HL-60 (cell line): ENCODE measurements at regions not wholly inside any gene's neighbourhood (a gene's known extent, or its start where the extent isn't known, plus 50 kb on each side); places are given as distances from the start of the nearest gene placed in this dataset.
A peak's percentile ranks its signal among the peaks of the same experiment; 100 is the strongest.

Source experiments
- DNase-seq, 2 experiments: peaks; one replicate each; pipeline ENCODE4 v3.0.0-alpha.2; 2010 to 2020; ENCODE audit warnings: low read depth in 1 of 2, low spot score in 1 of 2
- H3K27ac ChIP-seq: fragments of 250-450 bp; sonication (Bioruptor Pico); replicated peaks from 2 replicates; pipeline ENCODE4 v1.5.1; 2020; ENCODE audit warnings: mild to moderate bottlenecking, moderate library complexity
- H3K27me3 ChIP-seq: fragments of 250-450 bp; sonication (Bioruptor Pico); 2 replicates; pipeline ENCODE4 v1.5.1; 2021; ENCODE audit warnings: mild to moderate bottlenecking, moderate library complexity; ENCODE audit not compliant: insufficient read depth, poor library complexity, severe bottlenecking
- H3K4me3 ChIP-seq: replicated peaks from 2 replicates; pipeline ENCODE4 v1.5.1; 2011; ENCODE audit warnings: mild to moderate bottlenecking, control low read depth, low read length; ENCODE audit not compliant: insufficient read depth
- GABPA ChIP-seq: IDR thresholded peaks from 2 replicates; pipeline ENCODE4 v1.6.1; 2012; ENCODE audit warnings: low read depth
- POLR2AphosphoS5 ChIP-seq: IDR thresholded peaks from 2 replicates; pipeline ENCODE4 v1.6.1; 2012; ENCODE audit warnings: low read depth
- SPI1 ChIP-seq: IDR thresholded peaks from 2 replicates; pipeline ENCODE4 v1.6.1; 2012; ENCODE audit warnings: low read depth, mild to moderate bottlenecking, borderline replicate concordance
- TF ChIP-seq, protein P1 (sequence below): IDR thresholded peaks from one replicate; pipeline ENCODE4 v1.5.1; 2011; ENCODE audit warnings: low read length, control low read depth, inconsistent platforms; ENCODE audit not compliant: insufficient read depth
- TF ChIP-seq, protein P2 (sequence below): IDR thresholded peaks from 2 replicates; pipeline ENCODE4 v1.6.1; 2012; ENCODE audit warnings: low read depth; ENCODE audit not compliant: insufficient replicate concordance

DNA sequence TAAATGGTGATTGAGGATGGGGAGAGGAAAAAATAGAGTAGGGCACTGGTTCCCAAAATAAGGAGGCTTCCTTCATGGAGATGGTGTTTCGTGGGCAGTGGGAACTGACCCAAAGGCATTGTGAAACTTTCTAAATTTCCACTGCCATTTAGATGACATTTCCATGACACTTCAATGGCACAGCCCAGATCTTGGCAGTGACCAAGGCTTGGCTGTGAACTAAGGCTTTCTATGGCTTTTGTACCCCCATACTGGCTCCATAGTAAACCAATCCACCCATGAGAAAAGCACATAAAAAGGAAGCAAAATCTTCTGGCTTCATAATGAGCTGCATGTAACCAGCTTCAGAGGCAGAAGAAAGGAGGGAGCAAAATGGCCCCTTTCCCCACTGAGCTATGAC is 321.0 kb upstream of the TLE4 start:
- Histone ChIP-seq H3K27ac (no peak overlapping the region), H3K4me3 (no peak overlapping the region), H3K27me3 (no peaks in the 10 kb centered on the region)
- TF ChIP-seq, protein P1, sequence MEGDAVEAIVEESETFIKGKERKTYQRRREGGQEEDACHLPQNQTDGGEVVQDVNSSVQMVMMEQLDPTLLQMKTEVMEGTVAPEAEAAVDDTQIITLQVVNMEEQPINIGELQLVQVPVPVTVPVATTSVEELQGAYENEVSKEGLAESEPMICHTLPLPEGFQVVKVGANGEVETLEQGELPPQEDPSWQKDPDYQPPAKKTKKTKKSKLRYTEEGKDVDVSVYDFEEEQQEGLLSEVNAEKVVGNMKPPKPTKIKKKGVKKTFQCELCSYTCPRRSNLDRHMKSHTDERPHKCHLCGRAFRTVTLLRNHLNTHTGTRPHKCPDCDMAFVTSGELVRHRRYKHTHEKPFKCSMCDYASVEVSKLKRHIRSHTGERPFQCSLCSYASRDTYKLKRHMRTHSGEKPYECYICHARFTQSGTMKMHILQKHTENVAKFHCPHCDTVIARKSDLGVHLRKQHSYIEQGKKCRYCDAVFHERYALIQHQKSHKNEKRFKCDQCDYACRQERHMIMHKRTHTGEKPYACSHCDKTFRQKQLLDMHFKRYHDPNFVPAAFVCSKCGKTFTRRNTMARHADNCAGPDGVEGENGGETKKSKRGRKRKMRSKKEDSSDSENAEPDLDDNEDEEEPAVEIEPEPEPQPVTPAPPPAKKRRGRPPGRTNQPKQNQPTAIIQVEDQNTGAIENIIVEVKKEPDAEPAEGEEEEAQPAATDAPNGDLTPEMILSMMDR = no peak
- TF ChIP-seq SPI1 = no peak
- TF ChIP-seq GABPA = no peak
- no peak for DNase-seq

DNA sequence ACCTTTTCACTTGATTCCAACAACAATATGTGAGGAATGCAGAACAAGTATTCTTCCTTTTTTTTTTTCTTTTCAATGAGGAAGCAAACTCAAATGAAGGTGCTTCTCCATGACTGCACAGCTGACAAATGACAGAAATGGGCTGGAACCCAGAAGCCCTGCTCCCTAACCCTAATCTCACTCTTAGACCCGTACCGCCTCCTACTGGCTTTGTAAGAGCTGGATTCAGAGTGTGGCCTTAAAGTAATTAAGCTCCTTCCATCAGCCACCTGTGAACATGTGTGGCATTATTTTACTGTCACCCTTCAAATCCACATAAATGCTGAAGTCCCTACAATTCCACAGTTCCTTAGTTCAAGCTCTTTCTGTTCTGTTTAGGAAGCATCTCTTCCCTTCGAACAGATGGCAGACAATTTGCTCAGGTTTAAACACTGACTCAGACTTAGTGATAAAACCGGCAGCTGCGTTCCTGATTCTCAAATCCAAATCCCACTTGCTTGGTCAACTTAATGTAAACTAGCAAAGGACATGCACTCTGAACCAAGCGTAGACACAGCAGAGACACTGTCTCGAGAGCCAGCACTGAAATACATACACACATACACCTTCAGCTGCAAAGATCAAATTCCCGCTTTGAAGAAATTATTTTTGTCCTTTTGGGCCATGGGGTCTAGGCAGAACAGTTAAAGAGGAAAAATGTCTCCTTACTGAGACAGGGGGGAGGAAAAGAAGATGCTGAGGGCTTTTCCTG is 316.7 kb upstream of the TLE4 start:
- H3K4me3 ChIP-seq = no peak overlapping the region
- TF ChIP-seq, protein P2, sequence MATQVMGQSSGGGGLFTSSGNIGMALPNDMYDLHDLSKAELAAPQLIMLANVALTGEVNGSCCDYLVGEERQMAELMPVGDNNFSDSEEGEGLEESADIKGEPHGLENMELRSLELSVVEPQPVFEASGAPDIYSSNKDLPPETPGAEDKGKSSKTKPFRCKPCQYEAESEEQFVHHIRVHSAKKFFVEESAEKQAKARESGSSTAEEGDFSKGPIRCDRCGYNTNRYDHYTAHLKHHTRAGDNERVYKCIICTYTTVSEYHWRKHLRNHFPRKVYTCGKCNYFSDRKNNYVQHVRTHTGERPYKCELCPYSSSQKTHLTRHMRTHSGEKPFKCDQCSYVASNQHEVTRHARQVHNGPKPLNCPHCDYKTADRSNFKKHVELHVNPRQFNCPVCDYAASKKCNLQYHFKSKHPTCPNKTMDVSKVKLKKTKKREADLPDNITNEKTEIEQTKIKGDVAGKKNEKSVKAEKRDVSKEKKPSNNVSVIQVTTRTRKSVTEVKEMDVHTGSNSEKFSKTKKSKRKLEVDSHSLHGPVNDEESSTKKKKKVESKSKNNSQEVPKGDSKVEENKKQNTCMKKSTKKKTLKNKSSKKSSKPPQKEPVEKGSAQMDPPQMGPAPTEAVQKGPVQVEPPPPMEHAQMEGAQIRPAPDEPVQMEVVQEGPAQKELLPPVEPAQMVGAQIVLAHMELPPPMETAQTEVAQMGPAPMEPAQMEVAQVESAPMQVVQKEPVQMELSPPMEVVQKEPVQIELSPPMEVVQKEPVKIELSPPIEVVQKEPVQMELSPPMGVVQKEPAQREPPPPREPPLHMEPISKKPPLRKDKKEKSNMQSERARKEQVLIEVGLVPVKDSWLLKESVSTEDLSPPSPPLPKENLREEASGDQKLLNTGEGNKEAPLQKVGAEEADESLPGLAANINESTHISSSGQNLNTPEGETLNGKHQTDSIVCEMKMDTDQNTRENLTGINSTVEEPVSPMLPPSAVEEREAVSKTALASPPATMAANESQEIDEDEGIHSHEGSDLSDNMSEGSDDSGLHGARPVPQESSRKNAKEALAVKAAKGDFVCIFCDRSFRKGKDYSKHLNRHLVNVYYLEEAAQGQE = no peak
- TF ChIP-seq, protein P1 = no peak
- no peak for TF ChIP-seq POLR2AphosphoS5
- no peak for TF ChIP-seq SPI1
- TF ChIP-seq GABPA = no peak

DNA sequence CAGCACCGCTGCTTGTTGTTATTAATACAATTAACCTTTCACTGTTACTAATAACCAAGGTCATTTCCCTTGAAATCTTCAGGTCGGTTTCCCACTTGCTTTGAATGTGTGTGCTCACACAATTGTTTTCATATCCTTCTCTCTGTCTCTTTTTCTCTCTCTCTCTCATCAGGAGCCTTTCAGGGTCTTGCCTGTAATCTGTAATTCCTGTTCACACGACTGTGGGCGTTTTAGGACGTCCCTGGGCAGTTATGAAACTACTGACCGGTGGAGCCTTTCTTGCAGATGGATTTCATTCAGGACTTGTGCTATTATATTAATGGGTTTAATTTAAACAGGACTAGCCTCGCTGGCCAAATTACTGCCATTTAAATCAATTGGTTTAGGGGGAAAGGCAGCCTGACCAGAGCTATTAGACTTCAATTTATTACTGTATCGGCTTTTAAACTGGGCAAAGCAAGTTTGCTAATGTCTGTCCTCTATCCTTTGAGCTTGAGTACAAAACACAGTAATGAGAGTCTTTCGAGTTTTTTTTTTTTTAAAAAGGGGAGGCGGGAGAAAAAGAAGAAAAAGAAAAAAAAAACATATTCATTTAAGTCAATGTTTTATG is 316.0 kb upstream of the TLE4 start:
- no peak overlapping the region for H3K4me3 ChIP-seq

More for the DNA sequence above, 316.7 kb upstream of the TLE4 start:
- H3K27ac ChIP-seq = no peak overlapping the region
- no peaks in the 10 kb centered on the region for H3K27me3 ChIP-seq
- DNase-seq = peak in 1 of 2 experiments; percentile 73

More for the DNA sequence above, 316.0 kb upstream of the TLE4 start:
- Histone ChIP-seq H3K27me3 (no peaks in the 10 kb centered on the region), H3K27ac (no peak overlapping the region)
- DNase-seq = no peak
- TF ChIP-seq, protein P2 = no peak
- TF ChIP-seq GABPA (no peak), SPI1 (no peak), POLR2AphosphoS5 (no peak)
- TF ChIP-seq, protein P1 = no peak
